MM.1S (cell line): ENCODE measurements at regions not wholly inside any gene's neighbourhood (a gene's known extent, or its start where the extent isn't known, plus 50 kb on each side); places are given as distances from the start of the nearest gene placed in this dataset.

ENCODE experiments used
- EZH2phosphoT487 ChIP-seq: fragments of 300-600 bp; sonication (generic); IDR thresholded peaks from 2 replicates; pipeline ENCODE4 v1.6.1; 2018; ENCODE audit warnings: antibody characterized with exemption, low read length
- TF ChIP-seq, protein P1 (sequence below): fragments of 300-600 bp; sonication (generic); IDR thresholded peaks from 2 replicates; pipeline ENCODE4 v1.5.1; 2016; ENCODE audit warnings: antibody characterized with exemption, low read length, mixed read lengths

- TF ChIP-seq, protein P1, sequence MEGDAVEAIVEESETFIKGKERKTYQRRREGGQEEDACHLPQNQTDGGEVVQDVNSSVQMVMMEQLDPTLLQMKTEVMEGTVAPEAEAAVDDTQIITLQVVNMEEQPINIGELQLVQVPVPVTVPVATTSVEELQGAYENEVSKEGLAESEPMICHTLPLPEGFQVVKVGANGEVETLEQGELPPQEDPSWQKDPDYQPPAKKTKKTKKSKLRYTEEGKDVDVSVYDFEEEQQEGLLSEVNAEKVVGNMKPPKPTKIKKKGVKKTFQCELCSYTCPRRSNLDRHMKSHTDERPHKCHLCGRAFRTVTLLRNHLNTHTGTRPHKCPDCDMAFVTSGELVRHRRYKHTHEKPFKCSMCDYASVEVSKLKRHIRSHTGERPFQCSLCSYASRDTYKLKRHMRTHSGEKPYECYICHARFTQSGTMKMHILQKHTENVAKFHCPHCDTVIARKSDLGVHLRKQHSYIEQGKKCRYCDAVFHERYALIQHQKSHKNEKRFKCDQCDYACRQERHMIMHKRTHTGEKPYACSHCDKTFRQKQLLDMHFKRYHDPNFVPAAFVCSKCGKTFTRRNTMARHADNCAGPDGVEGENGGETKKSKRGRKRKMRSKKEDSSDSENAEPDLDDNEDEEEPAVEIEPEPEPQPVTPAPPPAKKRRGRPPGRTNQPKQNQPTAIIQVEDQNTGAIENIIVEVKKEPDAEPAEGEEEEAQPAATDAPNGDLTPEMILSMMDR: no peak
- TF ChIP-seq EZH2phosphoT487: no peak
Observed at GRCh38 chr3:191804935-191805334, 344.0 kb downstream of the PYDC2 start.
